Lower leg skin (tissue), 3 donors: ENCODE measurements at regions not wholly inside any gene's neighbourhood (a gene's known extent, or its start where the extent isn't known, plus 50 kb on each side); places are given as distances from the start of the nearest gene placed in this dataset.

Source experiments
- CTCF ChIP-seq, 3 donors: fragments of 450-650 bp; IDR thresholded peaks; one replicate each; pipeline ENCODE4 v1.5.1; 2016; ENCODE audit warnings: antibody characterized with exemption in 3 of 3, mild to moderate bottlenecking in 3 of 3, moderate library complexity in 2 of 3
- POLR2A ChIP-seq, 2 donors: fragments of 450-650 bp; IDR thresholded peaks; one replicate each; pipeline ENCODE4 v1.6.1; 2016 to 2017; ENCODE audit warnings: antibody characterized with exemption in 2 of 2, mild to moderate bottlenecking in 1 of 2, moderate library complexity in 1 of 2

GRCh38 chr7:93819699-93820098, 70.9 kb downstream of the TFPI2 start:
- TF ChIP-seq POLR2A (IDR thresholded peaks at IDR 0.05) (no peak), CTCF (IDR thresholded peaks at IDR 0.05) (no peak)
